Stimulated activated CD8-positive, alpha-beta memory T cell treated with anti-CD3 and anti-CD28 coated beads, Interleukin-7, amount 100 ng/mL, for 4 hours (primary cell): ENCODE measurements at regions not wholly inside any gene's neighbourhood (a gene's known extent, or its start where the extent isn't known, plus 50 kb on each side); places are given as distances from the start of the nearest gene placed in this dataset.
"Not testable (repeated sequence)": the region's sequence is repeated elsewhere in the genome, so short reads cannot be mapped to it uniquely, and the experiment has no call there.

Experiments used
- DNase-seq, 2 donors: peaks; one replicate each; pipeline ENCODE4 v3.0.0-alpha.2; 2020; ENCODE audit warnings: low read depth in 2 of 2

GRCh38 chr13:104571161-104571892 is 1505.1 kb upstream of the SLC10A2 start:
- DNase-seq, result no peak

DNA sequence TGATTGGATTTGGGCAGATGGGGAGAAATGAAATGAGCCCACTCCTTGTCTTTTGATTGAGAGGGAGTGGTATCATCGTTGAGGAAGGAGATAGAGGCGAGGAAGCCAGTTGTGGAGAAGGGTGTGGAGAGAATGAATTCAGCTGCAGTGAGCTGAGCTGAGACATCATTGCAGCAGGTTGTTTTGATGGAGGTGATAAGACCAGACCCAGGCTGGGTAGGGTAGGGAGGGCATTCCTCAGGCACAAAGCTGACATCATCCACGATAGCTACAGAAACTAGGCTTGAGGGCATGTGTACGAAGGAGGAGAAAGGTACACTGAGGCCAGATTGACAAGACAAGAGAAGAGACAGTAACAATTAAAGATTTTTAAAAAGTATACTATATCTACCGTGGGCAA is 1500.9 kb upstream of the SLC10A2 start:
- no peak for DNase-seq

GRCh38 chr13:104565888-104566287 is 1499.7 kb upstream of the SLC10A2 start:
- DNase-seq, result no peak

- DNase-seq, result no peak
Measured at GRCh38 chr13:104553896-104554295, 1487.7 kb upstream of the SLC10A2 start.

DNA sequence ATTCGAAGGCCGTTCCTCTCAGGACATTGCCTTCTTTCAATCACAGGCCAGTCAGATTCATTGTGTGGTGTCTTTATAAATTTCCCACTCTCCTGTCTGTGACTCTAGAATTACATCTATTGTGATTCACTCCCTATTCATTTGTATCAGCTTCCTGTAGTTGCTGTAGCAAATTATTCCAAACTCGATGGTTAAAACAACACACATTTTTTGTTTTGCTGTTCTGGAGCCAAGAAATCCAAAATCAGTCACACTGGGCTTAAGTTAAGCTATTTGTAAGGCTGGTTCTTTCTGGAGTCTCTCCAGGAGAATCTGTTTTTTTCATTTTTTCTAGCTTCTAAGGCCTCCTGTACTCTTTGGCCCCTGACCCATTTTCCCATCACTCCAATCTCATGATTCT is 1487.0 kb upstream of the SLC10A2 start:
- no peak for DNase-seq

DNA sequence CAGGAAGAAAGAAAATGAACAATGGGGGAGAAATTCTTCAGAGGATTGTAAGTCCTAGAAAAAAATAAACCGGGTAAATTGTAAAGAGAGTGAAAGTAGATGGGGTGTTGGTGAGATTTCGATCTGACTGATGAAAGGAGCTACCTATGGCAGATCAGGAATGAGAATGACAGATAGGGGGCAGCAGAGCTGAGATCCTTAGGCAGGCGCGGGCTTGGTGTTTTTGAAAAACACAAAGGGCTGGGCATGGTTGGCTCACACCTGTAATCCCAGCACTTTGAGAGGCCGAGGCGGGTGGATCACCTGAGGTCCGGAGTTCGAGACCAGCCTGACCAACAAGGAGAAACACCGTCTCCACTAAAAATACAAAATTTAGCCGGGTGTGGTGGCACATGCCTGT is 1468.6 kb upstream of the SLC10A2 start:
- DNase-seq, result no peak

DNA sequence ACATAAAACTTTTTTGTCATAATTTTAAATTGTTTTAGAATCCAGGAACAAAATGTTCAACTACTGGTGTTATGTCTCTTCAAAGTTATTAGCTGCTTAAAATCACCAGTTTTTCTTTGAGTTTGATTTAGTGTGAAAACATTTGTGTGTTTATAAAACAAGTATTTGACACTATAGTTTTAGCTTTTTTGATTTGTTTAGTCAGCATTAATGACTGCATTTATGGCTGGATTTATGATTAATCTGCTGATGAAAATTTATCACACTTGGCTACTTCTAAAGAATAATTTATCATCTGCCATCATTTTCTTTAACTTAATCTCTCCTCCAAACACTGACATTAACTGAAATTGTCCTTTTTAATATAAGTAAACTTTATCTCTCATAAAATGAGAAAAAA is 1465.9 kb upstream of the SLC10A2 start:
- no peak for DNase-seq

GRCh38 chr13:104530741-104531140 is 1464.5 kb upstream of the SLC10A2 start:
- DNase-seq, result no peak

- DNase-seq, result no peak
Measured at GRCh38 chr13:104526561-104526960, 1460.3 kb upstream of the SLC10A2 start.

DNA sequence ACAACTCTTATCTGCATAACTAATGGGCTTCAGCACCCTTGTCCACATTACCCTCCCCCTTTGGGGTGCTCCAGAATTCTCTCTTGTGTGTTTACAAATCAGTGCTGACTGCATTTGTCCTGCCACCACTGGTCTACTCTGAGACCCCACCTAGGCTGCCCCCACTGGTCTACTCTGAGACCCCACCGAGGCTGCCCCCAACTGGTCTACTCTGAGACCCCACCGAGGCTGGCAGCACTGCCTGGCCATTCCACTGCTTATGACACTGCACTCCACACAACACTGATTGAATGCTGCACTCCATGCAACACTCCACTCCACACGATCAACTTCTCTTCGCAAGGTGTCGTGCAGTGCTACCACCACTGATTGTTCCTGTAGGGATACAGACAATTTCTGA is 1459.2 kb upstream of the SLC10A2 start:
- no peak for DNase-seq

- DNase-seq, result no peak
Measured at GRCh38 chr13:104522235-104523072, 1456.2 kb upstream of the SLC10A2 start.

DNA sequence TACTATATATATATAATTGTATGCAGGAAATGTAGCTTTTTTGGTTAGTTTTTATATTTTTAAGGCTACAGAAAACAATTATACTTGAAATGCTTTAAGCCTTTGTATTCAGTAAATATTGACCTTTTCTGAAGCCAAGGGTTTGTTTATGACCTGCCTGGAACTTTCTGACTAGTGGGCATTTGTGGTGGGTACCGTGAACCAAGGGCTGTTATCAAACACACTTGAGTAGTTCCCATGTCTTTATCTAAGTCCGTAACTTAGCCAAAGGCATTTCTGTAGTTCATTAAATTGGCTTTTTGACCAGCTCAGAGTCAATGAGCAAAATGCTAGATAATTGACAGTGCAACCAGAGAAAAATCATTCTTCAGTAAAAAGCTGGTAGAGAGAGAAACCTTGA is 1444.2 kb upstream of the SLC10A2 start:
- no peak for DNase-seq

GRCh38 chr13:104493502-104493901 is 1427.3 kb upstream of the SLC10A2 start:
- not testable (repeated sequence) for DNase-seq

GRCh38 chr13:104491916-104492315 is 1425.7 kb upstream of the SLC10A2 start:
- no peak for DNase-seq

DNA sequence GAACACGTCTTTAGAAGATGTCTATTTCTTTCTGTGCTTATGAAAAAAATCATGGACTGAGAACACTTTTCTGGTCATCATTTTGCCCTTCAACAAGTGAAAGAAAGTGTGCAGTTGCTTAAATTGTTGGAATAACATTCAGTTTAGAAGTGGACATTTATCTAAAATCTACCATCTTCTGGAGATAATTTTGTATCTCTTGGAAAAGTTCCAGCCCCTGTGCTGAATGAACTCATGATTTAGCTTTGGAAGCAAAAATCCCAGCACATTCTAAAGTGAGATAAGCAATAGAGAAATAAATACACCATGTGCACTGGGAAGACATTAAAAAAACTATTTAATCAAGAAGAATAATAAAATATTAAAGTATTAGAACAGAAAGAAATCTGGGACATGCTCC is 1420.8 kb upstream of the SLC10A2 start:
- no peak for DNase-seq

DNA sequence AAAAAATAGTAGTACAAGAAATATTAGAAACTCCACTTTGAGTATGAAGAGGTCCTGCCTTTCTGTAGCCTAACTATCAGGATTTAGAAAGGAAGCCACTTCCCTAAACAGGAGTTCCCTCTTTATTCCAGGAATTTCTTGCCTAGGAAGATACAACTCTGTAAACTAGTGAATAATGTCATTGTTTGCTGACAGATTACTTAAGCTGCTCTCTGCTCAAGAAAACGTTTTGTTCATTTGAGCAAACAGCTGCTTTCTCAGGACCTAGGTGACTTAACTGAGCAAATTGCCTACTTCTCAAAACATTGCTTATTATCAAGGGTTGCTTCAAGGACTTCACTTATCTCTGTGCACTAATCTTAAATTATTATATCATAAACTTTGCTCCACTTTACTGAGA is 1419.4 kb upstream of the SLC10A2 start:
- no peak for DNase-seq

DNA sequence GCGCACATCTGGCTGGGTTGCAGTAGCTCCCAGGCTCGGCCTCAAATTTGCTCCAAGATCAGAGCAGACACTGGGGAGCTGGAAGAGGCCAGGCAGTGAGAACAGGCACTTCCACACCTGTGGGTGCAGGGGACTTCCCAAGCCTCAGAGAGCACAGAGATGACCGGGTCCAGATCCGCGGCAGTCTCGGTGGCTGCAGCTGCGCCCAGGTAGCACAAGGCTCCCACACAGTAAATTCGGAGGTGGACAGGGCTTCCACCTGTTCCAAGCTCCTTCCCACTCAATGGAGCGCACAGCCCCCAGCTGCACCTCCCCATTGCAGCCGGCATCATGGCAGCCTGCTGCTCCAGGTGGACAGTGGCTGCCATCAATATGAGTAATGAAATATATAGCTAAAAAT is 1417.4 kb upstream of the SLC10A2 start:
- no peak for DNase-seq

DNA sequence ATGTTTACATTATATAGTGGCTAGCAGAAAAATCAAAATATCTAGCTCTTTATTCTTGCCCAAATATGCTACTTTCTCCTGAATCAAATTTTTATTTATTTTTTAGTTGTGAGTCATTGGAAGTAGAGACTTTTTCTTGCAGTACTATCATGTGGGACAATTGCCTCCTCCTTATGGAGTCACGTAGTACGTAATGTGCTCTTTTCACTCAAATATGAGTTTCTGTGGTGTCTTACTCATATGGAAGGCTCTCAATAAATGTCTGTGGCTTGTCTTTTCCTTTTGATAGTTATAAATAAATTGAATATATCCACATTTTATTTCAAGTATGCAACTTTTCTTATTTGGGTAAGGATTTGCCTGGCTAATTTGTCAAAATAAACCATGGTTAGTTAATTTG is 1411.0 kb upstream of the SLC10A2 start:
- DNase-seq, result no peak

DNA sequence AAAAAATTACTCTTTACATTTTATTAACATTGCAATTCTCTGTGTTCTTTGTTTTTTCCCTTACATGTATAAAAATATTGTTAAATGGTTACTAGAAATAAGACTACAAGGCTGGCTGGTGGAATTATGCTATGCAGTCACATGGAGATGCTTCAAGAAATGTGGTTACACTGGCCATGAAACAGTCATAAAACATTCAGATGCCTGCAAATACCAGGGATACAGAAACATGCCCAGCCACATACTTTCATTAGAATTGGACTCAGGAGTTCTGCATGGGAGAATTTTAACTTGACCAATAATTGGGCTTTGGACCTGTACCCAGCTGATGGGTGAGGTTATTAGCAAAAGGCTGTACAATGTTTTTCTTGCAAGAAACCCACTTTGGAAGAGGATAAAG is 1407.7 kb upstream of the SLC10A2 start:
- DNase-seq, result no peak

DNA sequence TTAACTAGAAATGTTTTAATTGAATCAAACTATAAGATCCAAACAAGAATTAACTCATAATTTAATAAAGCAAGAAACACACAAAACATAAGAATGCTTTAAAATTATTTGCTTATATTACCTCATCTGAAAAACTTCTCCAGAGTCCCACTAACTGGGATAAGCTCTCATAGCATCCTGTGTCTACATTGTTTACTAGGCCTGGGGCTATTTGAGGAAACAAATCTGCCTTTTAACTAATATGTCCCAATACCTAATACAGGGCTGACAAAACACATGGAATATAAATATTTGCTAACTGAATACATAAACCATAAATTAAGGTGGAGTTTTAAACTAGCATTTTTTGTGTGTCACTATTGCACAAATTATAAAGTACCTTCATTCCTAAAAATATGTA is 1399.8 kb upstream of the SLC10A2 start:
- no peak for DNase-seq

DNA sequence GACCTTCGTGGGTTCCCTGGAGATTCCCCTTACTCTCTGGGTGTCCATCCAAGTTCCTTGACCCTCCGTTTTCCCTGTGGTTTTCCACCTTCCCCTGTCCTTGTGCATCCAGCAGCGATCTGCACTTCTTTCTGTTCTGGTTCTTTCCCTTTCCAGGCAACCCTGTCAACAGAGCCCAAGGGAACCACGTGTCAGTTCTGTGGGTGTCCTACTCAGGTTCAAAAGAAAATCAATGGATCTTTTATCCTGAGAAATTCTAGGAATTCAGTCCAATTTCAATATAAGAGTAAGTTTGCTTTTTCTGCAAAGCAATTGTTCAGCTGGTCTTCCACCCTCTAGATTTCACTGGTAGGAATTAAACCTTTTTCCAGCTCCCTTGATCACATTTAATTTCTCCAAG is 1394.8 kb upstream of the SLC10A2 start:
- DNase-seq, result no peak

GRCh38 chr13:104460554-104460953 is 1394.3 kb upstream of the SLC10A2 start:
- no peak for DNase-seq

- no peak for DNase-seq
Measured at GRCh38 chr13:104450006-104450405, 1383.8 kb upstream of the SLC10A2 start.
